GM23338 (cell line): ENCODE measurements at regions not wholly inside any gene's neighbourhood (a gene's known extent, or its start where the extent isn't known, plus 50 kb on each side); places are given as distances from the start of the nearest gene placed in this dataset.

Source experiments
- CREB1 ChIP-seq: fragments of 250-450 bp; sonication (Bioruptor Pico); IDR thresholded peaks from 2 replicates; pipeline ENCODE4 v1.5.0; 2020; ENCODE audit warnings: low read depth, mild to moderate bottlenecking, moderate library complexity
- CTCF ChIP-seq, 2 experiments: fragments of 200-600 bp in 1 of 2; sonication (generic) in 1 of 2; conservative IDR thresholded peaks; 2 replicates each; pipeline versions ENCODE4 v1.5.1 to v1.6.1; 2016 to 2017; ENCODE audit warnings: antibody characterized with exemption in 2 of 2, low read depth in 2 of 2, mild to moderate bottlenecking in 2 of 2, moderate library complexity in 1 of 2
- EZH2 ChIP-seq: fragments of 200-600 bp; sonication (generic); IDR thresholded peaks from one replicate; pipeline ENCODE4 v1.8.0; 2017; ENCODE audit warnings: antibody characterized with exemption, mild to moderate bottlenecking, low read depth; ENCODE audit not compliant: unreplicated experiment
- EZH2phosphoT487 ChIP-seq: fragments of 200-600 bp; sonication (generic); IDR thresholded peaks from one replicate; pipeline ENCODE4 v1.8.1; 2018; ENCODE audit warnings: antibody characterized with exemption; ENCODE audit not compliant: unreplicated experiment
- JUNB ChIP-seq: IDR thresholded peaks from one replicate; pipeline ENCODE4 v1.6.1; 2016; ENCODE audit warnings: antibody characterized with exemption; ENCODE audit not compliant: unreplicated experiment
- NANOG ChIP-seq: IDR thresholded peaks from 2 replicates; pipeline ENCODE4 v1.6.1; 2016; ENCODE audit warnings: antibody characterized with exemption, borderline replicate concordance
- POLR2AphosphoS5 ChIP-seq: IDR thresholded peaks from 2 replicates; pipeline ENCODE4 v1.6.1; 2016; ENCODE audit warnings: antibody characterized with exemption, low read depth
- REST ChIP-seq: IDR thresholded peaks from one replicate; pipeline ENCODE4 v1.6.1; 2018; ENCODE audit warnings: antibody characterized with exemption; ENCODE audit not compliant: unreplicated experiment
- STAT1 ChIP-seq: IDR thresholded peaks from one replicate; pipeline ENCODE4 v1.6.1; 2016; ENCODE audit warnings: antibody characterized with exemption; ENCODE audit not compliant: unreplicated experiment
- ZNF331 ChIP-seq: fragments of 250-450 bp; sonication (Bioruptor Pico); IDR thresholded peaks from 2 replicates; pipeline ENCODE4 v1.5.0; 2020; ENCODE audit warnings: low read depth, mild to moderate bottlenecking, moderate library complexity
- TF ChIP-seq, protein P1 (sequence below): IDR thresholded peaks from 2 replicates; pipeline ENCODE4 v1.6.1; 2016; ENCODE audit warnings: antibody characterized with exemption
- TF ChIP-seq, protein P2 (sequence below): fragments of 250-450 bp; sonication (Bioruptor Pico); IDR thresholded peaks from 2 replicates; pipeline ENCODE4 v1.5.0; 2020; ENCODE audit warnings: mild to moderate bottlenecking, moderate library complexity

GRCh38 chr11:80066291-80066690, 625.5 kb upstream of the TENM4 start:
- TF ChIP-seq CTCF (conservative IDR thresholded peaks at IDR 0.05; ENCODE audit: low read depth in 2 of 2) (no peak), POLR2AphosphoS5 (no peak), EZH2phosphoT487 (no peak), JUNB (no peak), NANOG (no peak), CREB1 (no peak), ZNF331 (CRISPR knock-in tag) (no peak), REST (no peak), EZH2 (no peak), STAT1 (no peak)
- TF ChIP-seq, protein P1, sequence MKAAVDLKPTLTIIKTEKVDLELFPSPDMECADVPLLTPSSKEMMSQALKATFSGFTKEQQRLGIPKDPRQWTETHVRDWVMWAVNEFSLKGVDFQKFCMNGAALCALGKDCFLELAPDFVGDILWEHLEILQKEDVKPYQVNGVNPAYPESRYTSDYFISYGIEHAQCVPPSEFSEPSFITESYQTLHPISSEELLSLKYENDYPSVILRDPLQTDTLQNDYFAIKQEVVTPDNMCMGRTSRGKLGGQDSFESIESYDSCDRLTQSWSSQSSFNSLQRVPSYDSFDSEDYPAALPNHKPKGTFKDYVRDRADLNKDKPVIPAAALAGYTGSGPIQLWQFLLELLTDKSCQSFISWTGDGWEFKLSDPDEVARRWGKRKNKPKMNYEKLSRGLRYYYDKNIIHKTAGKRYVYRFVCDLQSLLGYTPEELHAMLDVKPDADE = no peak
- TF ChIP-seq, protein P2, sequence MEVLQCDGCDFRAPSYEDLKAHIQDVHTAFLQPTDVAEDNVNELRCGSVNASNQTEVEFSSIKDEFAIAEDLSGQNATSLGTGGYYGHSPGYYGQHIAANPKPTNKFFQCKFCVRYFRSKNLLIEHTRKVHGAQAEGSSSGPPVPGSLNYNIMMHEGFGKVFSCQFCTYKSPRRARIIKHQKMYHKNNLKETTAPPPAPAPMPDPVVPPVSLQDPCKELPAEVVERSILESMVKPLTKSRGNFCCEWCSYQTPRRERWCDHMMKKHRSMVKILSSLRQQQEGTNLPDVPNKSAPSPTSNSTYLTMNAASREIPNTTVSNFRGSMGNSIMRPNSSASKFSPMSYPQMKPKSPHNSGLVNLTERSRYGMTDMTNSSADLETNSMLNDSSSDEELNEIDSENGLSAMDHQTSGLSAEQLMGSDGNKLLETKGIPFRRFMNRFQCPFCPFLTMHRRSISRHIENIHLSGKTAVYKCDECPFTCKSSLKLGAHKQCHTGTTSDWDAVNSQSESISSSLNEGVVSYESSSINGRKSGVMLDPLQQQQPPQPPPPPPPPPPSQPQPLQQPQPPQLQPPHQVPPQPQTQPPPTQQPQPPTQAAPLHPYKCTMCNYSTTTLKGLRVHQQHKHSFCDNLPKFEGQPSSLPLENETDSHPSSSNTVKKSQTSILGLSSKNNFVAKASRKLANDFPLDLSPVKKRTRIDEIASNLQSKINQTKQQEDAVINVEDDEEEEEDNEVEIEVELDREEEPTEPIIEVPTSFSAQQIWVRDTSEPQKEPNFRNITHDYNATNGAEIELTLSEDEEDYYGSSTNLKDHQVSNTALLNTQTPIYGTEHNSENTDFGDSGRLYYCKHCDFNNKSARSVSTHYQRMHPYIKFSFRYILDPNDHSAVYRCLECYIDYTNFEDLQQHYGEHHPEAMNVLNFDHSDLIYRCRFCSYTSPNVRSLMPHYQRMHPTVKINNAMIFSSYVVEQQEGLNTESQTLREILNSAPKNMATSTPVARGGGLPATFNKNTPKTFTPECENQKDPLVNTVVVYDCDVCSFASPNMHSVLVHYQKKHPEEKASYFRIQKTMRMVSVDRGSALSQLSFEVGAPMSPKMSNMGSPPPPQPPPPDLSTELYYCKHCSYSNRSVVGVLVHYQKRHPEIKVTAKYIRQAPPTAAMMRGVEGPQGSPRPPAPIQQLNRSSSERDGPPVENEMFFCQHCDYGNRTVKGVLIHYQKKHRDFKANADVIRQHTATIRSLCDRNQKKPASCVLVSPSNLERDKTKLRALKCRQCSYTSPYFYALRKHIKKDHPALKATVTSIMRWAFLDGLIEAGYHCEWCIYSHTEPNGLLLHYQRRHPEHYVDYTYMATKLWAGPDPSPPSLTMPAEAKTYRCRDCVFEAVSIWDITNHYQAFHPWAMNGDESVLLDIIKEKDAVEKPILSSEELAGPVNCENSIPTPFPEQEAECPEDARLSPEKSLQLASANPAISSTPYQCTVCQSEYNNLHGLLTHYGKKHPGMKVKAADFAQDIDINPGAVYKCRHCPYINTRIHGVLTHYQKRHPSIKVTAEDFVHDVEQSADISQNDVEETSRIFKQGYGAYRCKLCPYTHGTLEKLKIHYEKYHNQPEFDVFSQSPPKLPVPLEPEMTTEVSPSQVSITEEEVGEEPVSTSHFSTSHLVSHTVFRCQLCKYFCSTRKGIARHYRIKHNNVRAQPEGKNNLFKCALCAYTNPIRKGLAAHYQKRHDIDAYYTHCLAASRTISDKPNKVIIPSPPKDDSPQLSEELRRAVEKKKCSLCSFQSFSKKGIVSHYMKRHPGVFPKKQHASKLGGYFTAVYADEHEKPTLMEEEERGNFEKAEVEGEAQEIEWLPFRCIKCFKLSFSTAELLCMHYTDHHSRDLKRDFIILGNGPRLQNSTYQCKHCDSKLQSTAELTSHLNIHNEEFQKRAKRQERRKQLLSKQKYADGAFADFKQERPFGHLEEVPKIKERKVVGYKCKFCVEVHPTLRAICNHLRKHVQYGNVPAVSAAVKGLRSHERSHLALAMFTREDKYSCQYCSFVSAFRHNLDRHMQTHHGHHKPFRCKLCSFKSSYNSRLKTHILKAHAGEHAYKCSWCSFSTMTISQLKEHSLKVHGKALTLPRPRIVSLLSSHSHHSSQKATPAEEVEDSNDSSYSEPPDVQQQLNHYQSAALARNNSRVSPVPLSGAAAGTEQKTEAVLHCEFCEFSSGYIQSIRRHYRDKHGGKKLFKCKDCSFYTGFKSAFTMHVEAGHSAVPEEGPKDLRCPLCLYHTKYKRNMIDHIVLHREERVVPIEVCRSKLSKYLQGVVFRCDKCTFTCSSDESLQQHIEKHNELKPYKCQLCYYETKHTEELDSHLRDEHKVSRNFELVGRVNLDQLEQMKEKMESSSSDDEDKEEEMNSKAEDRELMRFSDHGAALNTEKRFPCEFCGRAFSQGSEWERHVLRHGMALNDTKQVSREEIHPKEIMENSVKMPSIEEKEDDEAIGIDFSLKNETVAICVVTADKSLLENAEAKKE (CRISPR knock-in tag) = no peak
